Endothelial cell of umbilical vein (primary cell): ENCODE measurements at regions not wholly inside any gene's neighbourhood (a gene's known extent, or its start where the extent isn't known, plus 50 kb on each side); places are given as distances from the start of the nearest gene placed in this dataset.

Experiments used
- BruUV-seq: library from RNA; stranded (reverse); fragments of 400-500 nt; replicated peaks from 2 replicates; lab custom pipeline; 2021; lab: Mats Ljungman, UMichigan
- CTCF ChIA-PET: fragments of 300-600, 350-600 bp; sonication (Branson Sonifier 250); formaldehyde crosslinking; loops from one replicate; lab custom pipeline; 2021; ENCODE audit warnings: antibody characterized with exemption, inconsistent platforms; lab: Charles Lee
- POLR2A ChIA-PET: fragments of 300-600, 350-600 bp; sonication (Branson Sonifier 250); formaldehyde crosslinking; loops from one replicate; lab custom pipeline; 2021; ENCODE audit warnings: antibody characterized with exemption, inconsistent platforms; lab: Charles Lee
- DNase-seq: peaks from one replicate; pipeline ENCODE4 v3.0.0-alpha.2; 2011; ENCODE audit warnings: low read depth, low spot score
- FAIRE-seq: peaks from 2 replicates; lab custom pipeline; 2011; peaks lifted over from hg19 to GRCh38; lab: Jason Lieb, UNC
- H2AFZ ChIP-seq: 2 replicates; pipeline ENCODE4 v1.6.0; 2012; ENCODE audit warnings: low read depth, low read length, control low read depth, inconsistent platforms
- H3K27ac ChIP-seq: 2 replicates; pipeline ENCODE4 v1.5.1; 2011; ENCODE audit warnings: low read depth, mild to moderate bottlenecking, control low read depth, low read length, moderate library complexity; ENCODE audit not compliant: insufficient read depth
- H3K27me3 ChIP-seq, 2 experiments: 2 replicates each; pipeline versions ENCODE4 v1.6.0 to v1.6.1; 2011; ENCODE audit warnings: low read length in 2 of 2, mixed read lengths in 1 of 2; ENCODE audit not compliant: control insufficient read depth in 2 of 2, insufficient read depth in 2 of 2
- H3K36me3 ChIP-seq, 2 experiments: 2 replicates in 1 of 2; 3 replicates in 1 of 2; pipeline ENCODE4 v1.5.1; 2011; ENCODE audit warnings: low read length in 2 of 2, mild to moderate bottlenecking in 1 of 2, moderate library complexity in 1 of 2; ENCODE audit not compliant: control insufficient read depth in 2 of 2, insufficient read depth in 2 of 2; ENCODE audit errors: extremely low read depth in 1 of 2
- H3K4me1 ChIP-seq: 3 replicates; pipeline ENCODE4 v1.5.1; 2011; ENCODE audit warnings: mild to moderate bottlenecking, low read length; ENCODE audit not compliant: control insufficient read depth, insufficient read depth; ENCODE audit errors: extremely low read depth
- H3K4me2 ChIP-seq: 2 replicates; pipeline ENCODE4 v1.6.1; 2011; ENCODE audit warnings: low read length, control low read depth, mixed read lengths; ENCODE audit not compliant: insufficient read depth
- H3K4me3 ChIP-seq, 3 experiments: fragments of 200-600 bp in 1 of 3; sonication (generic), shearing (Covaris generic) in 1 of 3; replicated peaks in 1 of 3; 2 replicates each; pipeline ENCODE4 v1.5.1; 2011 to 2016; ENCODE audit warnings: control low read depth in 3 of 3, low read length in 3 of 3, mild to moderate bottlenecking in 2 of 3, inconsistent platforms in 1 of 3, low read depth in 1 of 3, moderate library complexity in 1 of 3; ENCODE audit not compliant: insufficient read depth in 1 of 3
- H3K79me2 ChIP-seq: 2 replicates; pipeline ENCODE4 v1.6.0; 2012; ENCODE audit warnings: low read length, inconsistent platforms; ENCODE audit not compliant: control insufficient read depth, insufficient read depth
- H3K9ac ChIP-seq: replicated peaks from 2 replicates; pipeline ENCODE3; 2011; ENCODE audit warnings: low read length, control low read depth; ENCODE audit not compliant: insufficient read depth; ENCODE audit errors: extremely low read depth
- H3K9me1 ChIP-seq: replicated peaks from 3 replicates; pipeline ENCODE4 v1.6.0; 2011; ENCODE audit warnings: mild to moderate bottlenecking, low read length; ENCODE audit not compliant: control insufficient read depth, insufficient read depth; ENCODE audit errors: extremely low read depth
- H3K9me3 ChIP-seq: replicated peaks from 2 replicates; pipeline ENCODE4 v1.5.1; 2012; ENCODE audit warnings: low read length, inconsistent platforms; ENCODE audit not compliant: control insufficient read depth, insufficient read depth
- H4K20me1 ChIP-seq: replicated peaks from 2 replicates; pipeline ENCODE3; 2011; ENCODE audit warnings: mild to moderate bottlenecking, low read length; ENCODE audit not compliant: control insufficient read depth, insufficient read depth; ENCODE audit errors: extremely low read depth
- CTCF ChIP-seq, 2 donors: IDR thresholded peaks; 1 replicate in 1 of 2; 2 replicates in 1 of 2; pipeline ENCODE4 v1.5.1; 2011; ENCODE audit warnings: low read length in 2 of 2, mild to moderate bottlenecking in 2 of 2, moderate library complexity in 2 of 2, control low read depth in 1 of 2, inconsistent platforms in 1 of 2, low read depth in 1 of 2; ENCODE audit not compliant: insufficient read depth in 1 of 2; ENCODE audit errors: extremely low read depth in 1 of 2
- EZH2 ChIP-seq: IDR thresholded peaks from 2 replicates; pipeline ENCODE4 v1.6.1; 2012; ENCODE audit warnings: borderline replicate concordance, low read depth, mild to moderate bottlenecking, moderate library complexity, low read length, inconsistent platforms; ENCODE audit not compliant: severe bottlenecking
- FOS ChIP-seq: IDR thresholded peaks from 2 replicates; pipeline ENCODE4 v1.6.1; 2011; ENCODE audit warnings: mild to moderate bottlenecking, low read length, moderate library complexity, borderline replicate concordance; ENCODE audit not compliant: insufficient read depth
- GATA2 ChIP-seq: IDR thresholded peaks from 2 replicates; pipeline ENCODE4 v1.7.0; 2011; ENCODE audit warnings: low read depth, mild to moderate bottlenecking, moderate library complexity, mixed read lengths, low read length; ENCODE audit not compliant: insufficient read length, insufficient read depth
- JUN ChIP-seq: IDR thresholded peaks from 2 replicates; pipeline ENCODE4 v1.6.1; 2011; ENCODE audit warnings: borderline replicate concordance, low read depth; ENCODE audit not compliant: insufficient read length, insufficient read depth
- MYC ChIP-seq: IDR thresholded peaks from one replicate; pipeline ENCODE4 v1.6.1; 2011; ENCODE audit warnings: mild to moderate bottlenecking, low read depth, low read length
- POLR2A ChIP-seq: IDR thresholded peaks from 2 replicates; pipeline ENCODE4 v1.6.1; 2012; ENCODE audit warnings: low read depth, mild to moderate bottlenecking, control low read depth, low read length
- POLR2AphosphoS5 ChIP-seq: IDR thresholded peaks from 2 replicates; pipeline ENCODE4 v1.6.1; 2012; ENCODE audit warnings: low read depth, mild to moderate bottlenecking, control low read depth, low read length, moderate library complexity; ENCODE audit not compliant: insufficient read depth
- dilution Hi-C: fragments of 300-500 bp; cut with MboI; formaldehyde crosslinking; loops from one replicate; pipeline ENCODE4 v1.15.0; 2019; ENCODE audit warnings: low sequenced_read_pairs; ENCODE audit not compliant: extremely low pct_ligation_motif_present
- intact Hi-C: fragments of 100-400 bp; cut with micrococcal nuclease; formaldehyde crosslinking; loops from one replicate; pipeline ENCODE4 v1.10.0; 2022
- TF ChIP-seq, protein P1 (sequence below): IDR thresholded peaks from 2 replicates; pipeline ENCODE4 v1.6.1; 2011; ENCODE audit not compliant: insufficient read depth, insufficient read length

GRCh38 chr14:40199101-40199500 lies 766.9 kb upstream of the FBXO33 start:
- H3K27me3 ChIP-seq = no peaks in the 10 kb centered on the region
- H3K4me3 ChIP-seq = no peak overlapping the region
- FAIRE-seq = no peak
- no peak overlapping the region for H3K4me2 ChIP-seq
- no peaks in the 10 kb centered on the region for H3K9me1 ChIP-seq
- H3K27ac ChIP-seq = no peak overlapping the region
- no peak overlapping the region for H2AFZ ChIP-seq
- H3K9ac ChIP-seq = no peak overlapping the region
- H3K36me3 ChIP-seq = no peaks in the 10 kb centered on the region
- H3K79me2 ChIP-seq = no peaks in the 10 kb centered on the region
- BruUV-seq = no TSS peak
- no peak for TF ChIP-seq CTCF (IDR thresholded peaks at IDR 0.05; ENCODE audit: extremely low read depth in 1 of 2, insufficient read depth in 1 of 2, low read depth in 1 of 2, low read length in 2 of 2)
- TF ChIP-seq EZH2 = no peak
- TF ChIP-seq MYC = no peak
- TF ChIP-seq JUN = no peak
- TF ChIP-seq POLR2A = no peak
- no peak for TF ChIP-seq GATA2
- TF ChIP-seq, protein P1, sequence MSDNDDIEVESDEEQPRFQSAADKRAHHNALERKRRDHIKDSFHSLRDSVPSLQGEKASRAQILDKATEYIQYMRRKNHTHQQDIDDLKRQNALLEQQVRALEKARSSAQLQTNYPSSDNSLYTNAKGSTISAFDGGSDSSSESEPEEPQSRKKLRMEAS = no peak
- TF ChIP-seq FOS = no peak
- TF ChIP-seq POLR2AphosphoS5 = no peak
- no peaks in the 10 kb centered on the region for H3K4me1 ChIP-seq
- DNase-seq = no peak
- no peaks in the 10 kb centered on the region for H4K20me1 ChIP-seq
- ChIA-PET CTCF (no interaction called here), POLR2A (no interaction called here)
- dilution Hi-C loops (no loop called here), intact Hi-C loops (no loop called here)
- peaks cover 1% of the 10 kb centered on the region for H3K9me3 ChIP-seq
